ENCODE measurements at regions not wholly inside any gene's neighbourhood (a gene's known extent, or its start where the extent isn't known, plus 50 kb on each side); places are given as distances from the start of the nearest gene placed in this dataset.

DNA sequence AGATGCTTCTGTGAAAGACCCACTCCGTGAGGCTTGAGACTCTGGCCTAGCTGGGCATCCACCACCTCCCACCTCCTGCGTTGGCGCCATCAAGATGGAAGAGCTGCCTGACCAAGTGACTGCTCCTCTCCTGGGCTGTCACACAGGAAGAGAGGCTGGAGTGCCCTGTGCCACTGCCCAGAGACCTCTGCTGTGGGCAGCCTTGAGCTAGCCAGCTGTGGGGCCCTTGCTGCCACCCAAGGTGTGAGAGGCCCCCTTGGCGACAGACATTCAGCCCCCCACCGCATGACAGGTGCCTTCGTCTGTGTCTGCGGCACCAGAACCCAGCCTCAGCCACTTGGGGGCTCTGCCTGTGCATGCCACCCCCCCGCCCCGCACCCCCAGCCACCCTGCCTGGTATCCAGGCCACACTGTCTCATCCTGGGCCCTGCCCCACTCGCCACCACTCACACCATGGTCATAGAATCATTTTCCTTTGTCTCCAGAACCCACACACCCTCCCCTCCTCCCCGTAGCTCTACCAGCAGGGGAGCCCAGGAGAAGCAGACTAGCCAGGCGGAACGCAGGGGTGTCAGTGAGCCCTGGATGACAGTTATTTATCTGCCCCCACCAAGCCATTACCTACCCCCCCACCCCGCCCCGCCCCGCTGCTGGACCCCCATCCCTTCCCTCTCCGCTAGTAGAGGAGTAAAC is 120.9 kb upstream of the LHX1 start:
- no peak for DNase-seq (ENCODE audit: low read depth in 2 of 2)

DNA sequence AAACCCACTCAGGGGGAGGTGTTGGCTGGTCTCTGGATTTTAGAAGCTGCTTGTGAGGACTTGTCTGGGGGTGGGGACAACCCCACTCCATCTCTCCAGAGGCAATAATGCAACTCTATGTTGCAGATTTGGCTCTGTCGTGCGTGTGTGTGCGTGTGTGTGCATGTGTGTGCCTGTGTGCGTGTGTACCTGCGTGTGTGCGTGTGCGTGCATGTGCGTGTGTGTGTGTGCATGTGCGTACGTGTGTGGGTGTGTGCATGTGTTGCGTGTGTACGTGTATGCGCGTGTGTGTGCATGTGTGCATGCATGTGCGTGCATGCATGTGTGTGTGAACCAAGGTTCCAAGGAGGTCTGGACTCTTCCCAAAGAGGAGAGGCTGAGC is 120.4 kb upstream of the LHX1 start:
- DNase-seq (ENCODE audit: low read depth in 2 of 2) = no peak

DNA sequence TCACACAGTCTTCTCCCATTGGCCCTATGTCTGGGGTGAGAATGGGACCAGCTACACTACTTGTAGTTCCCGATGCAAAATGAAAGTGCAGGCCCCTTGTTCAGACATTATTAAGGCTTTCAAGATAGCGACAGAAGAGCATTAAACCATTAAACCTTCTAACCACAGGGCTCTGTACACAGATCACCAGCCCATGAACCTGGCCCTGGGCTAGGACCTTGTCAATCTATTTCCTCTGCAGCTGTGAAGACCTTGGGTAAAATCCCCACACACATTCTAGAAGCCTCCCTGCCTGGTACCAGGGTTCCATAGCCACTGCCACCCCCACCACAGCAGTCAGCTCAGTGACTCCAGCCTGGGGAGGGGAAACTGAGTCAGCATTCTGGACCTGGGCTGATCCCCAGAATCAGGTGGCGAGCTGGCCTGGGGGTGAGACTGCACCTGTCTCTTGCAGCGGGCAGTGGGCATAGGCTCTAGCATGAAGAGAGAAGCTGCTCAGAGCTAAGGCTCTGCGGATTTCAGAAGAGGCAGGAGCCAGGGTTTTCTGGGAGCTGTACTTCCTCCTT is 119.7 kb upstream of the LHX1 start:
- DNase-seq (ENCODE audit: low read depth in 2 of 2) = no peak

DNA sequence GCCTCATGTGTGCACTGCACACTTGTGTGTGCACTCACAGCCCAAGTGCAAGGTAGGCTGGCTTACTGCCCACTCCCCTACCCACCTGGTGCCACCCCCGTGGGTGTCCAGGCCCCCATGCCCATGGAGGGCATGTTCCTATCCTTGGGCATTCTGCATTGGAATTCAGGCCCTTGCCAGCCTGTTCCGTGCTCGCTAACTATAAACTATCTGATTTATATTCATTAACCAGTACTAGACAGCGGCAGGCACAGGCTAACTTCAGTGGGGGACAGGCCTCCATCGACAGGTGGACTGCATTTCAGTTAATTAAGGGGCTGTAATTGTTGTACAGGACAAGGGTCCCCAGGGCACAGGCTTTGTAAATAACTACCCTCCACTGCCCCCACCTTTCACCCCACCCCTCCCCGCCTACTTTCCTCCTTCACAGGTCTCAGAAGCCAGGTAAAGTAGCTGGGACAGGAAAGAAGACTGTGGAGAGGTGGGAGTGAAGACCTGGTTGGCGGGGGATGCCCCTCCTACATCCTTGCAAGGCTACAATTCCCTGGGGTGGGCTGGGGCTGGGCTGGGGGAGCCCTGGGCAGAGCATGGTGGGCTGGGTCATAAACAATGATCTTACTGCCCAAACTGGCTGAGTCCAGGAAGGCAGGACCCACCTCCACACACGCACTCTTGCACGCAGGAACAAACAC is 119.0 kb upstream of the LHX1 start:
- DNase-seq (ENCODE audit: low read depth in 2 of 2) = no peak

DNA sequence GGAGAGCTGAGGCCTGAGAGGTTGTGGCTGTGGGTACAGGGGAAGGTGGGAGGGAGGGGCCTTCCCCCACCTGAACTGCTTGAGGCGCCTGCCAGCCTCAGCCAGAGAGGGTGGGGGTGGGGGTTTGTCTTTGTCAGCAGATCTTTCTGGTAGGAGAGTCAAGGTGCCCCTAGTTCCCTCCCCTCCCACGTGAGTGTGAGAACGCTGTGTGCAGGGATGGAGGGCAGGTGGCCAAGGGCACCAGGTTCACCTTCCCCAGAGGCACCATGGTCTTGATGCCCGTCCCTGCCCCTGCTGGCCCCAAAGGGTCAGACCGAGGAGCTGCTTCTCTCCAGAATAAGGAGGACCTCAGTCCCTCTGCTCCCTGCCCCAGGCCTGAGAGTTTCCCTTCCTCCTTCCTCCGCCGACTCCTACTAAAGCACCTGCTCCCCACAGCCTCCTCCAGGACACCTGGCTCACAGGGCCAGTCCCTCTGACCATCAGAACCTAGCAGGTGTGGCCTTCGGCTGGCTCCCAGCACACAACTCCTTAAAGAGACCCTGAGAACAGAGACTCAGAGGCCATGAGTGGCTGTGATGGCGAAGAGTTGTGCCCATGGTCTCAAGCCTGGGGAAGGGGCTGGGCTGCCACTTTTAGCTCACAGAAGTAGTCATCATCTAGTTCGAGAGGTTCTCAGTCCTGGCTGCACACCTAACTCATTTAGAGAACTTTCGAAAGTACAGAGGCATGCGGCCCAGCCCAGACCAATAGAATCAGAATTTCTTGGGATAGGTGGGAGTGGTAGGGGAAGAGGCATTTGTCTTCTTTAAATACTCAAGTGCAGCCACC is 113.2 kb upstream of the LHX1 start:
- no peak for DNase-seq (ENCODE audit: low read depth in 2 of 2)

DNA sequence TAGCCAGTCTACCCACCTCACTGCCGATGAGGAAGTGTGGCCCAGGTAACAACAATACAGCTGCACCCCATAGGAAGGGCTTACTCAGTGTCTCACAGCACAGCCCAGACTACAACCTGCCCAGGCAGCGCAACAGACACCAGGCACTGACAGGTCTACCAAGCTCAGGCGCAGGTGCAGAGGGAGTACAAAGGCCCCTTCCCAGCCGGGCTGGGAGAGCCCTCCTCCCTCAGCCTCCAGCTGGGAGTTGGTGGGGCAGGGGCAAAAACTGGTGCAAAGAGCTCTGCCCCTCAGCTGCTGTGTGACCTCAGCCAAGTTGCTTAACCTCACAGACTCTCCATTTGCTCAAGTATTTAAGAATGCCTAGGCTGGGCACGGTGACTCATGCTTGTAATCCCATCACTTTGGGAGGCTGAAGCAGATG is 112.6 kb upstream of the LHX1 start:
- no peak for DNase-seq (ENCODE audit: low read depth in 2 of 2)

DNA sequence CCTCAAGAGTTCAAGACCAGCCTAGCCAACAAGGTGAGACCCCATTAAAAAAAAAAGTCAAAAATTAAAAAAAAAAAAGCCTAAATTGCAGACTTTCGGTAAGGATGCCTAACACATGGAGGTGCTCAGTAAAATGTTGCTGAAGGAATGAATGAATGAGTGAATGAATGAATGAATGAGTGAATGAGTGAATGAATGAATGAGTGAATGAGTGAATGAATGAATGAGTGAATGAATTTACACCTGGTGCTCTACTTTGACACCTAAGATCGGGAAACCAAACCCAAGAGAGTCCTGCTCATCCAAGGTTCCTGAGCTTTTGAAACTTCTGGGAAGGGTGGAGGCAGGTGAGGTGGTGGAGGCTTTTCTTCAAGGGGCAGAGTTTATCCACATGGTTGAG is 112.2 kb upstream of the LHX1 start:
- DNase-seq (ENCODE audit: low read depth in 2 of 2) = no peak

GRCh38 chr17:36825521-36825920 is 111.8 kb upstream of the LHX1 start:
- no peak for DNase-seq (ENCODE audit: low read depth in 2 of 2)

GRCh38 chr17:36825951-36826350 is 111.3 kb upstream of the LHX1 start:
- no peak for DNase-seq (ENCODE audit: low read depth in 2 of 2)

GRCh38 chr17:36827081-36827480 is 110.2 kb upstream of the LHX1 start:
- no peak for DNase-seq (ENCODE audit: low read depth in 2 of 2)

DNA sequence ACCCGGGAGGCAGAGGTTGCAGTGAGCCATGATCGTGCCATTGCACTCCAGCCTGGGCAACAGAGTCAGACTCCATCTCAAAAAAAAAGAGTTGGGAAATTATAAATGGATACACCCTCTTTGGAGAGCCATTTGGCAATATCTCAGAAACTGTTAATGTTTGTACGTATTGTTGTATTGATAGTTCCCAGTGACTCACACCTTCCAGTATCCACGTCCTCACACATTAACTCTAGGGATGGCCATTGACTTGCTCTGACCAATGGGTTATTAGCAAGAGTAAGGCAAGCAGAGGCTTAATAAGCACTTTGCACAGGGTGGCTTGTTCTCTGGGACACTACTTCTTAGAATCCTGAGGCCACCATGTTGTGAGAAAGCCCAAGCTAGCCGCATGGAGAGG is 107.6 kb upstream of the LHX1 start:
- no peak for DNase-seq (ENCODE audit: low read depth in 2 of 2)

DNA sequence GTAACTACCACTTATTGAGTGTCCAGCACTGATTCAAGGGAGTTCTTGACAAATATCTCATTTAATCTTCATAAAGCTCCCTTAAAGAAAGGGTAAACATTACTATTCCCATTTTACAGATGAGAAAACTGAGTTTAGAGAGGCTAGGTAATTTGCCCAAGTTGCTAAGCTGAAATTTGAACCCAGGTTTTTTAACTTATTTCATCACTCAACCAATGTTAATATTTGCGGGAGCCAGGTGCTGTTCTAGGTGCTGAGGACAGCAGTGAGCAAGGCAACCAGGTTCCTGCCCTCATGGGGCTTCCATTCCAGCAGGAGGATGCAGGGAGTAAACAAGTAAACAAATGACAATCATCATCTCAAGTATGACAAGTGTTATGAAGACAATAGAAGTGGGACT is 104.0 kb upstream of the LHX1 start:
- no peak for DNase-seq (ENCODE audit: low read depth in 2 of 2)

DNA sequence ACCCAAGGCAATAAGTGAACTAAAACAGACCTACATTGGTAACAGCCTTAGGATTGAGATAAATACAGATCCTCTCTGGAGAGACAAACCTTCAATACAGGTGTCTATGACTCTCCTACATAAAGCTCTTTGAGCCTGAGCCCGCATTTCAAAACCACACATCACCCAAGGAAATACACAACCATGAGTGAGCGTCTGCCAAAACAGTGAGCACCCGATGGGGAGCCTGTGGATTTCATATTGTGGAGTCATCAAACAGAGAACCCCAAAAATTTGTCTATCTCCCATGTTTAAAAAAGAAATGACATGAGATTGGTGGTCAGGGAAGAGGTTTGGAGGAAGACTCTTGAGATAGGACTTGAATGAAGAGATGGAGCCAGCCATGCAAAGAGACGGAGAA is 102.2 kb upstream of the LHX1 start:
- DNase-seq (ENCODE audit: low read depth in 2 of 2) = no peak

DNA sequence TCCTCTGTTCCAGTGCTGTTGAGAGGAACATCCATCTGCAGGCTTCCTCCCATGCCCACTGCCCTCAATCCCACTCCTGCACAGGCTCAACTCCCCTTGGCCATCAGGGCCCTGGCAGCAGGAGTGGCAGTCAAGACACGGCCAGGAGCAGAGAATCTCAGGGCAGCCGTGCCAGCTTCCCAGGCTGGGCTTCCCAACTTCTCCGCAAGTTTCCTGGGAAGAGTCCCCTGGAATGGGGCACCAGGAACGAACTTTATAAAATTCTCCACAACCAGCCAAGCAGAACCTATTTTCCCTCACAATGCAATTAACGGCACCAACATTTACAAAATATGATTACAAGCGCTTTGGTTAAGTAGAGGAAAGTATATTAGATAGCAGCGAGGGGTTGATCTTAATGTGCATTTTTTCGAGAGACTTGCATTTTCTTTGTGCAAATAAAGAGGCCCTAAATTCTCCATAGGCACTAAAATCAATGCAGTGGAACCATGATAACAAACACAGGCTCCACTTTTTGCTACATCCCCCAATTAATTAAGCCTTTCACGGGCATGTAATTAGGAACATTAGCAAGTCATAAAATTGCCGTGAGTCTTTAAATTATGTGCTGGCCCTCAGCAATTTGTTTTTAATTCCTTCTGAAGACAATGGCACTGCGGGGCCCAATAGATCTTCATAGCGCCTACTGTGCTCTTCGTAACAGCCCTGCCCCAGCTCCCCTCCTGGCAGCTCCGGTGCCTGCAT is 99.9 kb upstream of the LHX1 start:
- no peak for DNase-seq (ENCODE audit: low read depth in 2 of 2)

- DNase-seq (ENCODE audit: low read depth in 2 of 2) = no peak
Observed at GRCh38 chr17:36837939-36838272, 99.4 kb upstream of the LHX1 start.

DNA sequence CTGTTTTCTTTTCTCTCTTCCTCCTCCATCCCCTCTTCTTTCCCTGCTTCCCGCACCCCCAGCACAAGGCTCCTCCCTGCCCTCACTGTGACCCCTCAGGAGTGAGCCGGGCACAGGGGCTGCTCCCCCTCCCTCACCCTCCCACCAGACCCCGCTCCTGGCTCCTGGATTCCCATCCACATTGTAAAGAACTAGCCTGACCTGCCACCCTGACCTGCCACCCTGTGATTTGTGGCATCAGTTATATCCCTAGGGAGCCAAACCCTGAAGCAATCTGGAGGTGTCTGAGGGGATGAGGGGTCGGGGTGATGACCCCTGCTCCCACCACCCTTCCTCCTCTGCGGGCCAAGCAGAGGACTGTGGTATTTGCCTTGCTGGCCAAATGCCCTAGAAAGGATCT is 98.0 kb upstream of the LHX1 start:
- DNase-seq (ENCODE audit: low read depth in 2 of 2) = no peak

GRCh38 chr17:36840796-36841195 is 96.5 kb upstream of the LHX1 start:
- no peak for DNase-seq (ENCODE audit: low read depth in 2 of 2)

GRCh38 chr17:36842231-36842819 is 95.0 kb upstream of the LHX1 start:
- no peak for DNase-seq (ENCODE audit: low read depth in 2 of 2)

DNA sequence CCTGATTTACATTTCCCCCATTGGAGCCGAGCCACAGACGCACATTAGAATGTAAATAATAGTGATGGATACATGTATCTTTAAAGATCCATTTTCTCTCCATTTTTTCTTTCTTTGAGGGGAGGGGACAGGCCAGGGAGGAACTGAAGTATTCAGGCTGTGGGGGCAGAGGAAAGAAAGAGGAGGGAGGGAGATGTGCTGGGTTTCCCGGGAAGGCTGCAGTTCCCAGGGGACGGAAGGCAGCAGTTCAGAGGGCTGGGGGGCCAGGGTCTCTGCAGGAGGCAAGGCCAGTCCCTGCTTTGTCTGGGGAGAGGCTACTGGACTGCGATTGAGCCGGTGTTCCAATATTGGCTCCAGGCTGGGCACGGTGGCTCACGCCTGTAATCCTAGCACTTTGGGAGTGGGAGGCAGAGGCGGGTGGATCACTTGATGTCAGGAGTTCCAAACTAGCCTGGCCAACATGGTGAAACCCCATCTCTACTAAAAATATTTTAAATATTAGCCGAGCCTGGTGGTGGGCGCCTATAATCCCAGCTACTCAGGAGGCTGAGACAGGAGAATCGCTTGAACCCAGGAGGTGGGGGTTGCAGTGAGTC is 94.2 kb upstream of the LHX1 start:
- no peak for DNase-seq (ENCODE audit: low read depth in 2 of 2)

GRCh38 chr17:36844013-36844412 is 93.3 kb upstream of the LHX1 start:
- DNase-seq (ENCODE audit: low read depth in 2 of 2) = no peak

DNA sequence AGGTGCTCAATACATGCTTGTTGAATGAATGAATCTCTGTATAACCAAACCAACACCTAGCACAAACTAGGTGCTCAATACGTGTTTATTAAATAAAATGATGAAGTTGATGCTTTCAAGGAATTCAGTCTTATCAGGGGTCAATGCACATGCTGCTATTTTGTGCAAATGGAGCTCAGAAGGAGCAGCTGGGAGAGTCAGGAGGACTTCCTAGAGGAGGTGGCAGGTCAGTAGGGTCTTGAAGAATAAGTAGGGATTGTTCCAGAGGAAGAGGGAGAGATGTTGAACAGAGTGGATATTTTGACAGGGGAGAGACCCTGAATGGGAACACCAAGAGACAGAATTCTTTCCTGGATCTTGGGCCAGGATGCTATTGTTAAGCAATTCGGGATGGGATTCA is 92.7 kb upstream of the LHX1 start:
- no peak for DNase-seq (ENCODE audit: low read depth in 2 of 2)

Measured in stimulated activated CD8-positive, alpha-beta memory T cell treated with anti-CD3 and anti-CD28 coated beads, Interleukin-7, amount 100 ng/mL, for 4 hours (primary cell).